ENCODE measurements at regions not wholly inside any gene's neighbourhood (a gene's known extent, or its start where the extent isn't known, plus 50 kb on each side); places are given as distances from the start of the nearest gene placed in this dataset.
"Not testable (repeated sequence)": the region's sequence is repeated elsewhere in the genome, so short reads cannot be mapped to it uniquely, and the experiment has no call there.

DNA sequence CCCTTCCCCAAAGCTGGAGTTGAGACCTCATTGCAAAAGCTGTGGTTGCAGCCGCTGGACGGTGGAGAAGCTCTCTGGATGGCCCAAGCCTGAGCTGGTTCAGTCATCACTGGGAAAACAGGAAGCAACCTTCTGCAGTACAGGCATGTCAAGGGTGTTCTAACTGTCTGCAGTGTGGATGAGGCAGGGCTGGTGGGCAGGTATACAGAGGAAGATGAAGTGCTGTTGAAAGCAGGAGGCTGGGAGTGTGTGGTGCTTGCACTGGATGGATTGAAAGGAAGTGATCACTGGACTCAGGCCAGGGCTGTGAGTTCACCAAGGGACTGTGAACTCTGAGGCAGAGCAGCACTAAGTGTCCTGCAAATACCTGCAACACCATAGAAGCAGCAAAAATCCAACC lies 89.0 kb upstream of the NOX3 start:
- Mint-ChIP-seq H3K9me3 (no peaks in the 10 kb centered on the region), H3K4me1 (no peaks in the 10 kb centered on the region), H3K27ac (no peak overlapping the region), H3K27me3 (peaks cover 5% of the 10 kb centered on the region), H3K4me3 (no peak overlapping the region), H3K36me3 (ENCODE audit: low read depth) (no peaks in the 10 kb centered on the region)
- no peak for ATAC-seq (replicated peaks)

- no peaks in the 10 kb centered on the region for H3K9me3 Mint-ChIP-seq
- no peak for ATAC-seq (replicated peaks)
- peaks cover 7% of the 10 kb centered on the region for H3K27me3 Mint-ChIP-seq
- no peaks in the 10 kb centered on the region for H3K36me3 Mint-ChIP-seq (ENCODE audit: low read depth)
- no peak overlapping the region for H3K27ac Mint-ChIP-seq
- no peak overlapping the region for H3K4me3 Mint-ChIP-seq
- no peaks in the 10 kb centered on the region for H3K4me1 Mint-ChIP-seq
Observed at GRCh38 chr6:155543166-155543847, 87.7 kb upstream of the NOX3 start.

- no peak for ATAC-seq (replicated peaks)
- Mint-ChIP-seq H3K36me3 (ENCODE audit: low read depth) (no peaks in the 10 kb centered on the region), H3K9me3 (no peaks in the 10 kb centered on the region), H3K4me1 (no peaks in the 10 kb centered on the region), H3K4me3 (no peak overlapping the region), H3K27me3 (peaks cover 3% of the 10 kb centered on the region), H3K27ac (no peak overlapping the region)
Observed at GRCh38 chr6:155542036-155542435, 86.4 kb upstream of the NOX3 start.

GRCh38 chr6:155538708-155539390 lies 83.2 kb upstream of the NOX3 start:
- Mint-ChIP-seq H3K36me3 (ENCODE audit: low read depth) (no peaks in the 10 kb centered on the region), H3K4me3 (no peak overlapping the region), H3K4me1 (no peaks in the 10 kb centered on the region), H3K27me3 (peaks cover 7% of the 10 kb centered on the region), H3K9me3 (no peaks in the 10 kb centered on the region), H3K27ac (no peak overlapping the region)
- ATAC-seq (replicated peaks) = peak; percentile 64

- H3K36me3 Mint-ChIP-seq (ENCODE audit: low read depth) = no peaks in the 10 kb centered on the region
Observed at GRCh38 chr6:155534678-155535077, 79.0 kb upstream of the NOX3 start.

DNA sequence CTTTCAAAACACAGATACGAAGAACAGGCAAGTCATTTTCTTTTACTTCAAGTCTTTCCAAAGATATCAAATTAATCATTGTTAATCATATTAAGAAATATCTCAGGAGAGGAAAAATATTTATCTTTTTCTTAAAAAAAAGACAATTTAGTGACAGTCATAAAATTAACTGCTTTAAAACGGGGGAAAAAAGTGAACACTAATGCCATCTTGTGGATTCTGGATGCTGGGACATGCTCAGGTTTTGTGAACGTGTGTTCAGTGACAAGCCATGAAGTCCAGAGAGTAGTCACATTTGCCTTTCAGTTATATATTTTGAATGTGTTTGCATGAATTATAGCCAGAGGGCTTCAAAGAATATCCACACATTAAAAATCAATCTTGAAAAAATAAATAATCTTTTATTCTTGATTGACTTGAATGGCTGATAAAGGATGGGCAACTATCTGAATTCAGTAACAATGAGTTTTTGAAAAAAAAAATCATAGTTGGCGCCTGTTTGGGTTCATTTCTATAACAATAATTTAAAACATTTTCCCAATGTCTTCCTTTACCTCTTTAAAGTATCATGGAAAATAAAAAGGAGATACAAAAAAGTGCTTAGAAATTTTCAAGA lies 74.7 kb upstream of the NOX3 start:
- Mint-ChIP-seq H3K4me3 (no peak overlapping the region), H3K27me3 (peaks cover 5% of the 10 kb centered on the region), H3K36me3 (ENCODE audit: low read depth) (no peaks in the 10 kb centered on the region), H3K4me1 (no peaks in the 10 kb centered on the region), H3K27ac (no peak overlapping the region), H3K9me3 (peaks cover 5% of the 10 kb centered on the region)
- peak; percentile 35 for ATAC-seq (replicated peaks)

More at GRCh38 chr6:155534678-155535077, 79.0 kb upstream of the NOX3 start:
- Mint-ChIP-seq H3K27me3 (peaks cover 9% of the 10 kb centered on the region), H3K9me3 (peaks cover 5% of the 10 kb centered on the region), H3K4me3 (no peak overlapping the region), H3K27ac (no peak overlapping the region), H3K4me1 (no peaks in the 10 kb centered on the region)
- no peak for ATAC-seq (replicated peaks)

DNA sequence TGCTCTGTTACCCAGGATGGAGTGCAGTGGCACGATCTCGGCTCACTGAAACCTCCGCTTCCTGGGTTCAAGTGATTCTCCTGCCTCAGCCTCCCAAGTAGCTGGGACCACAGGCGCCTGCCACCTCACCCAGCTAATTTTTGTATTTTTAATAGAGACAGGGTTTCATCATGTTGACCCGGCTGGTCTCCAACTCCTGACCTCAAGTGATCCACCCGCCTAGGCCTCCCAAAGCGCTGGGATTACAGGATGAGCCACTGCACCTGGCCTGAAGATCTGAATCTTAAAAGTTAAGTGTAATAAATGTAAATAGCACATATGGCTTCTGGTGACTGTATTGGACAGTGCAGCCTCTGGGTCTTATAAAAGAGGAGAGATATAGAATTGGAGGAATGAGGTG lies 74.2 kb upstream of the NOX3 start:
- not testable (repeated sequence) for ATAC-seq (replicated peaks); H3K4me3 Mint-ChIP-seq; H3K27me3 Mint-ChIP-seq; H3K9me3 Mint-ChIP-seq; H3K36me3 Mint-ChIP-seq (ENCODE audit: low read depth); H3K4me1 Mint-ChIP-seq; H3K27ac Mint-ChIP-seq

DNA sequence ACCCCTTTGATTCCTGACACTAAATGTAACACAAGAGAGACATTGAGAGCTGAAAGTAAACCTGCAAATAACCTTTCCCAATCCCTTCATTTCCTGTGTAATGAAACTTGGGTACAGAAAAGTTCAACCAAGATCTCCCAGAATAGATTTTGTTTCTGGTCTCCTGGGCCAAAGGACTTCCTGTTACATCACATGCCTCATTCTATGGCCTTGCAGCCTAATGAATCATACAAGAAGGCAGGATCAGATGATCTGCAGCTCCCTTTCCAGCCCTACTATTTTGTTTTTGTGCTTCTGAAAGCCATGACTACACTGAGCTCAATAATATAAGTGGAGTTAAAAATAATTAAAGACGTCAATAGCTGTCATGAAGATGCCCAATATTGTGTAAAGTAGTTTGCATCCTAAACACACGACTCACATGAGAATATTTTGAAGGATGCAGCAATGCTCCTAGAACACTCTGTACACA lies 73.4 kb upstream of the NOX3 start:
- no peak overlapping the region for H3K27ac Mint-ChIP-seq
- H3K4me1 Mint-ChIP-seq = peaks cover 3% of the 10 kb centered on the region

DNA sequence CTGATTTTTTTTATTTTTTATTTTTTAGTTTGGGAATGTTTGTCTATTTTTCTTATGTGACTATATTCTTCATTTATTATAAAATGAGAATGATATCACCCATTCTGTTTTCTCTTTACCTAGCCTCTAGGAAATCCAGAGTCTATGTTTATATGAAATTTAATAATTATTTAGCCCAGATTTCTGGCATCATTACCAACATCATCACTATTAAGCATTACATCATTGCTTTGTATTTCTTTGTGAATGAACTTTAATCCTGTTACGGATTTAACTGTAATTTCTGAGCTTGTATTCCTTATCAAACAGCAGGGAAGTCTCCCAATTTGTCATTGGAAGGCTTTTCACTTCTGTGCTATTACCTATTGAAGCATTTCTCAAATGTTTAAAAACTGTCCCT lies 72.7 kb upstream of the NOX3 start:
- H3K36me3 Mint-ChIP-seq (ENCODE audit: low read depth) = no peaks in the 10 kb centered on the region
- peaks cover 7% of the 10 kb centered on the region for H3K4me1 Mint-ChIP-seq
- peaks cover 4% of the 10 kb centered on the region for H3K27me3 Mint-ChIP-seq
- H3K4me3 Mint-ChIP-seq = no peak overlapping the region
- no peak overlapping the region for H3K27ac Mint-ChIP-seq
- no peak for ATAC-seq (replicated peaks)
- H3K9me3 Mint-ChIP-seq = peaks cover 4% of the 10 kb centered on the region

More for the DNA sequence above, 73.4 kb upstream of the NOX3 start:
- Mint-ChIP-seq H3K4me3 (no peak overlapping the region), H3K27me3 (peaks cover 4% of the 10 kb centered on the region), H3K36me3 (ENCODE audit: low read depth) (no peaks in the 10 kb centered on the region), H3K9me3 (peaks cover 5% of the 10 kb centered on the region)
- no peak for ATAC-seq (replicated peaks)

DNA sequence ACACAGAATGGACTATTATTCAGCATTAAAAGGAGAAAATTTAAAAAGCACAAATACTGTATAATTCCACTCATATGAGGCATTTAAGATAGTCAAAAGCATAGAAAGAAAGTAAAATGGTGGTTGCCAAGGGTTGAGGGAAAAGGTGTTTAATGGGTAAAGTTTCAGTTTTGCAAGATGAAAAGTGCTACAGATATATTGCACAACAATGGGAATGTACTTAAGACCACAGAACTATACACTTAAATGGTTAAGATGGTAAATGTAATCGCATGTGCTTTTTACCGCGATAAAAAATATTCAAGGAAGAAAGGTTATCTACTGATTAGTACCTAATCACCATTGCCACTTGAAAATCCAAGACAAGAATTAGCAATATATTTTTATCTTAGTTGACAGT lies 71.8 kb upstream of the NOX3 start:
- Mint-ChIP-seq H3K27ac (no peak overlapping the region), H3K9me3 (no peaks in the 10 kb centered on the region), H3K36me3 (ENCODE audit: low read depth) (no peaks in the 10 kb centered on the region), H3K27me3 (peaks cover 3% of the 10 kb centered on the region), H3K4me3 (no peak overlapping the region), H3K4me1 (peaks cover 7% of the 10 kb centered on the region)
- no peak for ATAC-seq (replicated peaks)

GRCh38 chr6:155523821-155524651 lies 68.4 kb upstream of the NOX3 start:
- ATAC-seq (replicated peaks) = peak; percentile 88
- Mint-ChIP-seq H3K36me3 (ENCODE audit: low read depth) (no peaks in the 10 kb centered on the region), H3K4me3 (peak overlapping the region; percentile 16), H3K27ac (peak overlapping the region; percentile 47), H3K27me3 (no peaks in the 10 kb centered on the region), H3K4me1 (peaks cover 7% of the 10 kb centered on the region), H3K9me3 (no peaks in the 10 kb centered on the region)

GRCh38 chr6:155521719-155522118 lies 66.1 kb upstream of the NOX3 start:
- Mint-ChIP-seq H3K4me1 (peaks cover 7% of the 10 kb centered on the region), H3K27me3 (peaks cover under 1% of the 10 kb centered on the region), H3K36me3 (ENCODE audit: low read depth) (no peaks in the 10 kb centered on the region), H3K27ac (no peak overlapping the region), H3K9me3 (no peaks in the 10 kb centered on the region), H3K4me3 (no peak overlapping the region)
- no peak for ATAC-seq (replicated peaks)

GRCh38 chr6:155520078-155520477 lies 64.4 kb upstream of the NOX3 start:
- Mint-ChIP-seq H3K27ac (no peak overlapping the region), H3K4me3 (no peak overlapping the region), H3K27me3 (peaks cover 4% of the 10 kb centered on the region), H3K36me3 (ENCODE audit: low read depth) (no peaks in the 10 kb centered on the region), H3K4me1 (peaks cover 7% of the 10 kb centered on the region), H3K9me3 (no peaks in the 10 kb centered on the region)
- ATAC-seq (replicated peaks) = no peak

GRCh38 chr6:155519176-155519738 lies 63.6 kb upstream of the NOX3 start:
- Mint-ChIP-seq H3K9me3 (no peaks in the 10 kb centered on the region), H3K4me1 (peaks cover 7% of the 10 kb centered on the region), H3K36me3 (ENCODE audit: low read depth) (no peaks in the 10 kb centered on the region), H3K27me3 (peaks cover 4% of the 10 kb centered on the region), H3K27ac (no peak overlapping the region), H3K4me3 (no peak overlapping the region)
- ATAC-seq (replicated peaks) = no peak
